Erythroblast (primary cell): ENCODE measurements at regions not wholly inside any gene's neighbourhood (a gene's known extent, or its start where the extent isn't known, plus 50 kb on each side); places are given as distances from the start of the nearest gene placed in this dataset.

Experiments used
- DNase-seq, 2 experiments: peaks; one replicate each; lab custom pipeline; 2025; lab: John Stamatoyannopoulos, UW
- GATA1 ChIP-seq: IDR thresholded peaks from 2 replicates; pipeline ENCODE4 v1.6.1; 2011; ENCODE audit warnings: low read depth, mild to moderate bottlenecking, control low read depth, low read length, moderate library complexity
- POLR2A ChIP-seq: IDR thresholded peaks from 2 replicates; pipeline ENCODE4 v1.6.1; 2011; ENCODE audit warnings: mild to moderate bottlenecking, low read length

- DNase-seq, result no peak
- TF ChIP-seq GATA1 (no peak), POLR2A (no peak)
Measured at GRCh38 chr2:212711856-212712255, 173.3 kb upstream of the ERBB4 start.

- DNase-seq, result no peak
- TF ChIP-seq GATA1 (no peak), POLR2A (no peak)
Measured at GRCh38 chr2:212709280-212709679, 170.7 kb upstream of the ERBB4 start.

- DNase-seq, result no peak
- no peak for TF ChIP-seq POLR2A
- no peak for TF ChIP-seq GATA1
Measured at GRCh38 chr2:212708355-212708754, 169.8 kb upstream of the ERBB4 start.

- no peak for DNase-seq
- TF ChIP-seq GATA1, result no peak
- TF ChIP-seq POLR2A, result no peak
Measured at GRCh38 chr2:212695426-212695825, 156.8 kb upstream of the ERBB4 start.

GRCh38 chr2:212694398-212694797 lies 155.8 kb upstream of the ERBB4 start:
- TF ChIP-seq GATA1 (no peak), POLR2A (no peak)
- DNase-seq, result no peak

GRCh38 chr2:212692466-212692865 lies 153.9 kb upstream of the ERBB4 start:
- DNase-seq, result no peak
- TF ChIP-seq POLR2A (no peak), GATA1 (no peak)

GRCh38 chr2:212686285-212686895 lies 147.8 kb upstream of the ERBB4 start:
- DNase-seq, result peak; percentile 36 to 58
- no peak for TF ChIP-seq GATA1
- no peak for TF ChIP-seq POLR2A

- no peak for DNase-seq
- TF ChIP-seq POLR2A (no peak), GATA1 (no peak)
Measured at GRCh38 chr2:212683346-212684097, 144.9 kb upstream of the ERBB4 start.

GRCh38 chr2:212682937-212683336 lies 144.3 kb upstream of the ERBB4 start:
- no peak for DNase-seq
- TF ChIP-seq POLR2A (no peak), GATA1 (no peak)

- DNase-seq, result no peak
- TF ChIP-seq POLR2A, result no peak
- no peak for TF ChIP-seq GATA1
Measured at GRCh38 chr2:212677466-212677865, 138.9 kb upstream of the ERBB4 start.

- no peak for DNase-seq
- TF ChIP-seq GATA1 (no peak), POLR2A (no peak)
Measured at GRCh38 chr2:212672186-212672585, 133.6 kb upstream of the ERBB4 start.

GRCh38 chr2:212669761-212670160 lies 131.2 kb upstream of the ERBB4 start:
- no peak for DNase-seq
- no peak for TF ChIP-seq POLR2A
- TF ChIP-seq GATA1, result no peak

GRCh38 chr2:212667751-212668316 lies 129.2 kb upstream of the ERBB4 start:
- no peak for DNase-seq
- TF ChIP-seq GATA1 (no peak), POLR2A (no peak)

GRCh38 chr2:212665948-212666347 lies 127.3 kb upstream of the ERBB4 start:
- DNase-seq, result no peak
- TF ChIP-seq POLR2A (no peak), GATA1 (no peak)

- TF ChIP-seq GATA1, result no peak
- TF ChIP-seq POLR2A, result no peak
- DNase-seq, result no peak
Measured at GRCh38 chr2:212659441-212659840, 120.8 kb upstream of the ERBB4 start.

- DNase-seq, result no peak
- TF ChIP-seq GATA1 (no peak), POLR2A (no peak)
Measured at GRCh38 chr2:212649646-212650045, 111.0 kb upstream of the ERBB4 start.
